ENCODE measurements at regions not wholly inside any gene's neighbourhood (a gene's known extent, or its start where the extent isn't known, plus 50 kb on each side); places are given as distances from the start of the nearest gene placed in this dataset.

DNA sequence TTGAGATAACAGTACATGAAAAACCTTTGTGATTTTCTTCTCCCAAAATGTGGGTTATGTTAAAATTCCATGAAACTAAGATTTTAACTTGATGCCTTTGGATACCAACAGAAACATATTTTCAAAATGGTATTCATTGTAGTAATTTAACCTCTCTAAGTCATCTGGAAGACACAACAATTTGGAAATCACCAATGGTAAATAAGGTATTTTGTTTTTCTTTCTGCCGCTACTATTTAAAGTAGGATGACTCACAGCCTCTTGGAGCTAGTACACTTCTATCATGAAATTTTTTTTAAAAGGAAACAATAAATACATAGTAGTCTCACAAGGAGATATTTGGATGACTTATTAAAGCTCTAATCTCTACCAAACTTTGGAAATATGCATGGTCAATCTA lies 291.6 kb upstream of the VEPH1 start:
- no peak for DNase-seq

DNA sequence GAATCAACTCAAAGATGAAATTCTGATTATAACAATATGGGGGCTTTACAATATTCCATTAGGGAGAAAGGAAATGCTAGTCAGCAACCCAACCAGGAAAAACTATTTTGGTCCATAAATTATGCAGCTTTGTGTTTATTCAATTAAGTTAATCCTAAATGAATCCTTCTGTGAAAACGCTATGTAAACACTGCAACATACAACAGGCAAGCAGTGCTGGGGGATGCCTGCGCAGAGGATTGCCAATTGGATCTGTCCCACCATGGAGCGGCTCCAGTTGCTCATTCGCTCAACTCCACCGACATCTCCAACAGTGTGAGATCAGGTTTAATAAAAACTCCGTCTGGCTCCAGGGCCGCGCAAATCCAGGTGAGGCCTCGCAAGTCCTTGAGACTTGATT lies 290.5 kb upstream of the VEPH1 start:
- DNase-seq: no peak

DNA sequence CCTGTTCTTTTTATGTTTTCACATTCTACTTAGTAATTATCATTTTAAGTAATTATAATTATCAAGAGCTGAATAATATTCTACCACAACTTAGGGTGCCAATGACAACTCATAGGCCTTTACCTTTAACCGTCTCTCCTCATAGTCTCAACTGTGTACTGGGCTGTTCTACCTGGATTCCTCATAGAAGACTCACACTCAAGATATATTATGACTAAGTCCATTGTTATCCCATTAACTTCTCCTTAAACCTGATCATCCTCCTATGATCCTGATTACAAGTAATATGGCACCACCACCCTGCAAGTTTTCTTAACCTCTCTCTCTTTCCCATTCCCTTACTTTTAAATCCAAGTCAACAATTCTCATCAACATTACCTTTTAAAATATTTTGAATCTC lies 285.9 kb upstream of the VEPH1 start:
- no peak for DNase-seq

DNA sequence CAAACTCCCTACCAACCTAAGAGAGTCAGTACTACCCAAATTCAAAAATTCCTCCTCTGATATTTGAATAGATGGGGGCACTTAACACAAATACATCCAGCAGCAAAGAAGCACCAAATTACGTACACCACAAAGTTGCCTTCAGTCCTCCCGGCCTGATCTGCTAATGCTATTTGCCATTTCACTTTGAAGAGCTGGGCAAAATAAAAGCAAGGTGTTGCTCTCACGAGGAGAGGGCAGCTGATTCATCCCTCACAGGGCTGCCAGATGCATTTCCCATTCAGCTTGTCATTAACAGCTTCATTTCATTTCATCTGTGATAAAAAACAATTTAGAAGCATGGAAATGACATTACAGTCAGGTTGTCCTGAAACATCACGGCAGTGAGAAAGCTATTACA lies 283.4 kb upstream of the VEPH1 start:
- no peak for DNase-seq

DNA sequence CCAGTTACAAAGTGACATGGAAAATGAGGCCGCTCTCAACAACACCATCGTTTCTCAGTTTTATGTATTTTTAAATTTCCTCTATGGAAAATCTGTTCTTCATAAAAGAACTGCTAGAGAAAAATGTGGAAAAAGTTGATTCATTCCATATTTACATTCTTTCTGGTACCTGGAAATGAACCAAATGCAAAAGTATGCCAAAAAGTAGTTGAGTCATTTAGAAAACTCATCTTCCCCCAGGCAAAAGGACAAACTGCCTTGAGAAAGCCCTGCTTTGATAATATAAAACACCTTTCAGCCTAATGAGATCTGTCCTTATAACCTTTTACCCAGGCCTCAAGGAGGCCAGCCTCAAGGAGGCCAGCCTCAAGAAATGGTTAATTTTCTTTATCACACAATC lies 283.0 kb upstream of the VEPH1 start:
- DNase-seq: no peak

DNA sequence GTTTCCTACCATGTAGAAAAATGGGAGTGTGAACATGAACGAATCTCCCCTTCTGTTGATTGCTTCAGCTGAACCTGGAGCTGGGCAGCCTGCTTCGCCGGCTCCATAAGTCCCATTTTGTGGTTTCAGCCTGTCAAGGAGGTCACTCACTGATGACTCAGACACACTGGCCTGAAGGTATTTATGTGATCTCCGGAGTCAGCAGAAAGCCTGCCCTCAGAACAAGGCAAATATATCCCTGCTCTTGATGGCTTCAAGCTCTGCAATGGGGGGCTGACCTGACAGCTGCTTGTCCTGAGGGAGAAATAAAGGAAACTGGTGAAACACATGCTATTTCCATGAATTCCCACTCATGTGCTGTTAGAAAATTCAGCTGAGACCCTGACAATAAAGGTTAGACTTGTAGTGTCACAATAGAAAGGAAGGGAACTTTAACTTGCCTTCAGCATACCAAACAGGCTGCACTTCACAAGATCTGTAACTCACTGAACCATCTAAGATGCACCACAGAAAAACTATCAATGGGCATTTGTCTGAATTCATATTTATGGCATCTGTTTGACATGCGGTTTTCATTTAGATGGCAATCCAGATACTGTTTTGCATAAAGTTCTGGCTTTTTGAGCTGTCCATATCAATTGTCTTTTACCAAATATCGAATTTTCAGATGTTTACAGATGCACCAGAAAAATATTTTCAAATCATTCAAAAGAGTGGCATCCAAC lies 282.0 kb upstream of the VEPH1 start:
- DNase-seq: no peak

DNA sequence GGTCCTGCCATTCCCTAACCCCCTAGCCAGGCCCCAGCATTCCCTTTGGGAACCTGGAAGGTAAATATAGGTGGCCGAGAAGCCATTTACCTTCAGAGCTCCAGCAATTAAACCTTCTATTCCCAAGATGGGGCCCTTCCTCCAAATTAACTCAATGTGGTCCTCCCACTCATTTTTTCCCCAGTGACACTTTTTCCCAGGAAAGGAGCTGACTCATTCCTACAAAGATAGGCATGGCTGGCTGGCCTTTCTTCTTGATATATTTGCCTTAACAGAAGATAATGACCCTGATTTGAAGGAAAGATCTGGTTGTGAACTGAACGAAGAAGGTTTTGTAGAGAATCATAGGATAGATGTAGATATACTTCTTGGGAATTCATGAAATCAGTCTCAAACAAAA lies 279.0 kb upstream of the VEPH1 start:
- no peak for DNase-seq

DNA sequence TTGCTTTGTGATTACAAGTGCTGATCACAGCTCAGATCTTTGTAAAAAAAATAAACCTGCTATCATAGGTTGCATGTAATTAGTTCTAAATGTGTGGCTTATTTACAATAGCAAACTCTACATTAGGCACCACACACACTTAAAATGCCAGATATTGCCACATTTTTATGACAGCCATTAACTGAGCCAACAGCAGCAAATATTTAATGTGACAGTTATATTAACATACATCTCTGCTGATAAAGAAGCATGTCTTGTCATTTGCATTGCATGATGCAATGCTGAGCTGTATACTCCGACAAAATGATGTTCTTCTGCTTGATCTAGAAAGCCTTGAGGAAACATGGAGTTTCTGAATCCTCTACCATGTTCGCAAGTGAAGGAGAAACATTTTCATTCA lies 273.6 kb upstream of the VEPH1 start:
- no peak for DNase-seq

DNA sequence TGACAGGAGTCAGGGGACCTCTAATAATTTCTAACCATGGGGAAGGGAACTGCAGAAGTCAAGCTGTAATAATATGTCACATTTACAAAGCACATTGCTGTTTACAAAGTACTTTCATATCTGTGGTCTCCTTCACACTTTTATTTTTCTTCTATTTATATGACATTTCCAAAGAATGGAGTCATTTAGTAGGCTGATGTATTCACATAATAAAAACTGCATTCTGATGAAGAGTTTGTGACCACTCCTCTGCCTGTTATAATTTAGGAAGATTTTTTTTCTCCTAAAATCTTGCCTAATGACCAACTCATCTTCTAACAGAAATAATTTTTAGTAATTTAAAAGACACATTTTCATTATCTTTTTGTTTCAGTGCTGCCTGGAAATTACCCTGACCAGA lies 272.2 kb upstream of the VEPH1 start:
- no peak for DNase-seq

DNA sequence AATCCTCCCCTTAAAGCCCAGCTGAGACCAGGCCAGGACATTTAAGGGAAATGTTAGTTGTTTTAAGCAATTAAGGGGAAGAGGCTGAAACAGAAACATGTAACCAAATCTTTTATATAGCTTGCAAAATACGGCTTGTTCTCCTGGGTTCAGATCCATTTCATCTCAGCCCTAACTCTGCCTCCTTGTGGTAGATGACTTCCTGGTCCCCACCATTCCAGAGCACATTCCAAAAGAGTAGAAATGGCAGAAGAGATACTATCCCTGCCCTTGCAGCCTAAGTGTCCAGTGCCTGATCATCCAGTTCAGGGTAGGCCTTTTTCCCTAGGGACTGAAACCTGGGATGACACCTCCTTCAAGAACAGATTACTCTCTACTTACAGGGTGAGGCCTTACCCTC lies 266.2 kb upstream of the VEPH1 start:
- DNase-seq: no peak

DNA sequence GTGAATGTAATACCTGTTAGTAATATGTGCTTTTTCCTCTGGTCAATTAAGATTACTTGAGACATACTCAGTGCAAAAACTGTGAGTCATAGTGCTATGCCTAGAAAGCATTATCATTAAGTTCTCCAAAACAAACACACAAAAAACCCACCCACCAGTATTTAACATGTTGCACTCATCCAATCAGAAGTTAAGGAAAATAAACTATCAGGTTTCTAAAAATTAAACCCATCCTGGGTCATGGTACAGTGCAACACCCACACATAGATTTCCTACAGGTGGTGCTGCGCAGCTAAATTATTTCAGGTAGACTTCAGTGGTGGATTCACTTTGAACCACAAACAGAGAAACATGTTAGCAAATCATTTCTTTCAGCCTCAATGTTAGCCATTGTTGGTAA lies 264.4 kb upstream of the VEPH1 start:
- no peak for DNase-seq

DNA sequence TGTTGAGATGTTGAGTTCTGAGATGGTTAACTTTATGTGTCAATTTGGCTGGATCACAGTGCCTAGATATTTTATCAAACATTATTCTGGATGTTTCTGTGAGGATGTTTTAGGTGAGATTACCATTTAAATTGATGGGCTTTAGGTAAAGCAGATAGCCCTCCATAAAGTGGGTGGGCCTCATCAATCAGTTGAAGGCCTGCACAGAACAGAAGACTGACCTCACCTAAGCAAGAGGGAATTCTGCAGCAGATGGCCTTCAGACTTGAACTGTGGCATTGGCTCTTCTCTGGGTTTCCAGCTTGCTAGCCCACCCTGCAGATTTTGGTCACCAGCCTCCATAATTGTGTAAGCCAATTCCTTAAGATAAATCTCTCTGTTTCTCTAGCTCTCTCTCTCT lies 260.4 kb upstream of the VEPH1 start:
- no peak for DNase-seq

DNA sequence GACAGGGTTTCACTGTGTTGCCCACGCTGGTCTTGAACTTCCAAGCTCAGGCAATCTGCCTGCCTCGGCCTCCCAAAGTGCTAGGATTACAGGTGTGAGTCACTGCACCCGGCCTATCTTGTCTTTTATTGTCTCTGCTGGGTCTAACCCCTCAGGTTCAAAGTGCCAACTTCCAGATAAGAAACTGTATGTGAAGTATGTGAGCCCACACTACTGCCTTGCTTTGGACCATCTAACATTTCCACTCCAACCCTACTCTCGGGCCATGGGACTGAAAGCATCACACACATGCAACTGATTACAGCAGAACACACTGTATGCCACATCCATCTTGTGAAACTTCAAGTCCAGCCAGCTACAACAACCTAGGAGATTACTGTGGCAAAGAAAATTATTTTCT lies 256.1 kb upstream of the VEPH1 start:
- DNase-seq: no peak

DNA sequence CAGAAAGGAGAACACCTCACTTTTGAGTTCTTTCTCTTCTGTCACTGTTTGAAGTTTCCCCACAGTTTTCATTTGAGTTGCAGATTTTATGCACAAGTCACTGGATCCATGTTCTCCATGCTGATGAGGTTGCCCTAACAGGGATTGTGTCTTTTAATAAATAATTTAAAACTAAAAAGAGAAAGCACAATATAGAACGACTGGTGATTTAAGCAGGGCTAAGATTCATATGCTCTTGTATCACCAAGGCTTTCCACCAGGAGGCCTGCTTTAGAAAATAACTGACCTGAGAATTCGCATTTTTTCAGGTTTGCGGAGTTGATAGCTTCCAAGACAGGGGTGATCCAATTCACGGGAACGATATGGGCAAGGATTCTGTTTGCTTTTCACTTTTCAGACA lies 252.0 kb upstream of the VEPH1 start:
- no peak for DNase-seq

DNA sequence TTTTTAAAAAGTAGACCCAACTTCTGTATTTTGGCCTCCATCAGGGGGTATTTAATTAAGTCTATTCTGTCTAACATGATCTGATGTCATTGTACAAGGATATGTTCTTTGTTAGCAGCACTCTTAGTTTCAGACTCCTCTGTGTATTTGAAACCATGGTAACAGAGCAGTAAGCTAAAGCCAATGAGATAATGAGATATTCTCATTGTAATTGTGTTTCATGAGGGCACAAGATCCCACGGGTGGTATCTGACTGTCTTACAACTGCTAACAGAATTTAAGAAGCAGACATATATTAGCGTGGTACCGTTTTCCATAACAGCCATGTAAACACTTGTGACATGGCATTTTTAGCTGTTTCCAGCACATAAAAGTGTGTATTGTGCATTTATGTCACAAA lies 251.2 kb upstream of the VEPH1 start:
- DNase-seq: no peak

DNA sequence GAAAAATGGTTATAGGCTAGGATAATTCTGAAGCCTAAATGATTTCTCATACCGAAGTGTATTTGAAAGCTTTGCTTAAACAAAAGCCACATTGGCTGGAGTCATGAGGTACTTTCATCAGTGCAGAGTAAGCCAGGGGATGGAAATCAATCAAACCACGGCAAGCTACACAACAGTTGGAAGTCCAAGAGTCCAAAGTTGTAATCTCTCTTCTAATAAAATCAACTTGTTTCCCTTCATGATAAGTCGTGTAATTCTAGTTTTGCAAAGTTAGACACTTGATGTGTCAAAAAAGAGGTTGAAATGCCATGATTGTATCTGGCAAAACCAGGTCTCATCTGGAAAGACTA lies 250.5 kb upstream of the VEPH1 start:
- no peak for DNase-seq

DNA sequence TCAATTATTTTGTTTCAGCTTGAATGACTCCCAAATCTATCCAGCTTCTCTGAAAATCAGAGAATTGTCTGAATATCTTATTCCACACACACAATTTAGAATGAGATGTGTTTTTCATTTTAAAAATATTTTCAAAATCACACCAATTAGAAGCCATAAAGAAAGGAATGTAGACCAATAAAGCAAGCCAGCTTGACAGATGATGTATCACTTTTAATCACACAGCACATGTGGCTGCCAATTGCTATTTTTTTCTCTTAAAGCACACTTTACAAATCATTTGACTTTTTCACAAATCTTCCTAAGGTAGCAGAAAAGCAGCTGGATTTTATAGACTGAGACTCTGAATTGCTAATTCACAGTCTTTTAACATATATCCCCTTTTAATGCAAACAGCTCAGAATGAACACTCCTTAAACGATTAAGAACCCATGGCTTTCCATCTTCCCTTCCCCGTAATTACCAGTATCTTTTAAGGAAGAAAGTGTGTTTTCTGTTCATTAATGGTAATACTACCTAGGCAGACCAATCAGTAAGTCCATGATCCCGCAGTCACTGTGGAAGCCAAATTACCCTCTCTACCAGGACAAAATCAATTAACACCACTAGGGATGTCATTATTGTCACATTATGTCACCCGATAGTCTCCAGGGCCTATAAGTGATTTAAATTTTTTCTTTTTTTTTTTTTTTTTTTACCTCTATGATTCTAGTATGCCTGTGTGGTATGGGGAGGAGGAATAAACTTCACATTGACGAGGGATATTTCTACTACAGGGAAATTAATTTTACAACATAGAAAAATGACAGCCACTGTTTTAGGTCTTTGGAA lies 250.0 kb upstream of the VEPH1 start:
- DNase-seq: no peak

DNA sequence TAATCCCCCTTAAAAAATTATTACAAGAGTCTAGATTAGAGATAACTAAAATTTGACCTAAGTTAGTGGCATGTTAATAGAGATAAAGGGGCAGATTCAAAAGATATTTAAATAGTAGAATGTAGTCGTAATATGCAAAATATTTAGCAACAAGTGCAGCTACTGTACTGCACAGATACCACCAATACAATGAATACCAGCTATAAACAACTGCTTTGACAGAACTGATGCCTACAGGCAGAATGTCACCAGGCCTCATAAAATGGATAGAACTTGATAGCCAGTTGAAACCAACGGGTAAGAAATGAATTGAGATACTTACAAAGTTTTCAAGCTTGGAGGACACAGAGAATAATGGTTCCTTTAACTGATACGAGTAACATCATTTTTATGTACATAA lies 249.3 kb upstream of the VEPH1 start:
- no peak for DNase-seq

DNA sequence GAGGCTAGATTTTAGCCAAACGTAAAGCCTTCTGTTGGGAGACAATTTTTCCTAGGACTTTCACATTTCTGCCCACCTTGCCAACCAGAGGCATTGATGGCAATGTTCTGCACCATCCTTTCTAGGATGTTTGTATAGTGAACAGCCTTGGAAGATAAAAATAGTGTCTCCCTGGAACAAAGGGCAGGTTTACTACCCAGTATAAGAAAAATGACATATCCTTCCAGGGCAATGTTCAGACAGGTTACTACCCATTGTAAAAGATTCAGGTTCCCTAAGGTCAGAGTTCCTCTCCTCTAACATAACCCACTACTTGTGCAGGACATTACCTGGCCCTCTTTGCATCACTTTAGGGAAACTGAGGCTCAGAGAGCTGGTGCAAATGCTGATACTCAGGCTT lies 248.2 kb upstream of the VEPH1 start:
- DNase-seq: no peak

DNA sequence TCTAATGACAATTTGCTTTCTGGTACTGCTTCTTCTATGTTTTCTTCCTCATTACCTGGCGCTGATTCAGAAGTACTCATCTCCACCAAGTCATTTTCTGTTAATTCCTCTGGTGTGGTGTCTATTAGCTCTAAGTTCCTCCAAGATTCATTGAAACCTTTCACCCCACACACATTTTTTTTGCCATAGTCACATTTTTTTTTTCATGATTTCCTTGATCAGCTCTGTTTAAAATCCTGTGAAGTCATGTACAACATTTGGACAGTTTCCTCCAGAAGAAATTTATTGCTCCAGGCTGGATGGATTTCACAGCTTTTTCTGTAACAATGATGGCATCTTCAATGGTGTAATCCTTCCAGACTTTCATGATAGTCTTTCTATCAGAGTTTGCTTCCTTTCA lies 243.2 kb upstream of the VEPH1 start:
- no peak for DNase-seq

DNA sequence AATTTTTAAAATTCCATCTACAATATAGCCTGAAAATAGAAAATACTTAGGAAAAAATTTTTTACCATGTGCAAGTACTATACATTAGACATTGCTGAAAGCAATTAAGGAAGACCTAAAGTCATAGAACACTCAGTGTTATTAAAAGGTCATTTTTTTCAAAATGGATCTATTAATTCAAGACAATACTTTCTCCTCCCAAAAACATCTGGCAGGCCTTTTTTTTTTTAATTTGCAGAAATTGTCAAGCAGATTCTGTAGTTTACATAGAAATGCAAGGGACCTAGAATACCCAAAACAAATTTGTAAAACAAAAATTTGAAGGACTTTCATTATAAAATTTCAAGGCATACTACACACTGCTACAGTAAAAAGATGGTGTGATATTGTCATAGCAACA lies 238.4 kb upstream of the VEPH1 start:
- no peak for DNase-seq

DNA sequence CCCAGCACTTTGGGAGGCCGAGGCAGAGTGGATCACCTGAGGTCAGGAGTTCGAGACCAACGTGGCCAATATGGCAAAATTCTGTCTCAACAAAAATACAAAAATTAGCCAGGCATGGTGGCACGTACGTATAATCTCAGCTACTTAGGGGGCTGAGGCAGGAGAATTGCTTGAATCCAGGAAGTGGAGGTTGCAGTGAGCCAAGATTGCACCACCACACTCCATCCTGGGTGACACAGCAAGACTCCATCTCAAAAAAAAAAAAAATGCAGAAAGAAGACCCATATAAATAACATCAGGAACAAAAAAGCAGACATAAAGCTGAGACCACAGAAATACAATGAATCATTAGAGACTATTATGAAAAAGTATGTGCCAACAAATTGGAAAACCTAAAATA lies 235.2 kb upstream of the VEPH1 start:
- DNase-seq: no peak

DNA sequence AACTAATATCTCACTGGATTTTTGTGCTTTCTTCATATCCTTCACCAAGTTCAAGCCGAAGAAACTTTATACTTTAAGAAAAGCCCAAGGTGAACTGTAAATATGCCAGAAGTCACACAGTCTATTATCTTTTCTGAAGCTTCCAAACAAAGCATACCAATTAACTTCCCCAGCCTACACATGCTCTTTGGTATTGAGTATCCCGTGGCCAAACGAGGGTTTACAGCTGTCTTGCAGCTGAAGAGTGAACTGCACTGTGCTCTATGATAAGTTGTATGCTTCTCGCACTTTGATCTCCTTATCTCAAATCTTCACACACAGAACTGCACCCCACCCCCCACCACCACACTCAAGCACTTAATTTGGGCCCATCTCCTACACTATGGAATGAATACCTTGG lies 215.6 kb upstream of the VEPH1 start:
- no peak for DNase-seq

DNA sequence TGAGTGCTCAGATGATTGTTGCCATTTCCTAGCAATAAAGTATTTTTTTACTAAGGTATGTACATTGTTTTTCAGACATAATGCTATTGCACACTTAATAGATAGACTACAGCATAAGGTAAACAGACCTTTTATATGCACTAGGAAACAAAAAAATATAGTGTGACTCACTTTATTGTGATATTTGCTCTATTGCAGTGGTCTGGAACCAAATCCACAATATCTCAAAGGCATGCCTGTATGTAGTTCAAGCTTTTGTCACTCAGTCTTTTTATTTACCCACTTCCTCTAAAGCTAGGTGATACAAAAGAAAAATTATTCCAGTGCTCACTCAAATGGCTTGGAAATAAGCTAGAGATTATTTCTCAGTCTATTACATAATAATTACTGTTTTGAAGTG lies 209.9 kb upstream of the VEPH1 start:
- DNase-seq: no peak

DNA sequence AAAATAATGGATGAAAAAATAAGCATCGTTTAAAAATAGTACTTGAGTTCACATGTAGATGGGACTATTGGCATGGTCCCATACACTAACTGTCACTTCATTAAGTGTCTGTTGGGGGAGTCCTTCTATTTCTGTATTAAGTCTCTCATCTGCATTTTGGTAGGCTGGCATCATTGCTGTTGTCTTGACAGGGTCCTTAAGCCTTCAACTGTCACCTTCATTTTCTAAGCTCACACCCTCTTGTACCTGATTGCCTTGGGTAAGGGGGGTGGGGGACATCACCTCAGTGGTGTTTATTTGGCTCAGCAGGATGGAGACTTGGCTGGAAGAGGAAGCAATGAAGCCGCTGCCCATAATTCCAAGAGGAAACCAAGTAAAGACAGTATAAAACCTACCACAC lies 202.0 kb upstream of the VEPH1 start:
- no peak for DNase-seq
